Ovary (tissue), 3 donors: ENCODE measurements at regions not wholly inside any gene's neighbourhood (a gene's known extent, or its start where the extent isn't known, plus 50 kb on each side); places are given as distances from the start of the nearest gene placed in this dataset.

Experiments
- CTCF ChIP-seq, 3 donors: fragments of 450-650 bp in 2 of 3; fragments of 200-600 bp in 1 of 3; IDR thresholded peaks; one replicate each; pipeline versions ENCODE4 v1.5.1 to v1.8.0; 2016 to 2022; ENCODE audit warnings: antibody characterized with exemption in 3 of 3, mild to moderate bottlenecking in 1 of 3
- EP300 ChIP-seq: sonication (generic); formaldehyde crosslinking; IDR thresholded peaks from one replicate; pipeline ENCODE4 v1.6.1; 2017; ENCODE audit warnings: antibody characterized with exemption
- donor health status: DM: no; HTN: no; CAD: no.

- no peak for TF ChIP-seq CTCF (IDR thresholded peaks at IDR 0.05)
- no peak for TF ChIP-seq EP300
These were observed 66.6 kb downstream of the UBIAD1 start for GRCh38 chr1:11339346-11340232.
